ENCODE measurements at regions not wholly inside any gene's neighbourhood (a gene's known extent, or its start where the extent isn't known, plus 50 kb on each side); places are given as distances from the start of the nearest gene placed in this dataset.

- no peak overlapping the region for H3K27ac ChIP-seq
- TF ChIP-seq CTCF (conservative IDR thresholded peaks at IDR 0.05): no peak
These were observed 853.5 kb upstream of the TMPRSS15 start for GRCh38 chr21:19256934-19257660.

GRCh38 chr21:19261731-19262376 lies 858.3 kb upstream of the TMPRSS15 start:
- no peak overlapping the region for H3K27ac ChIP-seq
- no peak for TF ChIP-seq CTCF (conservative IDR thresholded peaks at IDR 0.05)

- TF ChIP-seq CTCF (conservative IDR thresholded peaks at IDR 0.05): no peak
- H3K27ac ChIP-seq: no peak overlapping the region
These were observed 863.1 kb upstream of the TMPRSS15 start for GRCh38 chr21:19266636-19267035.

GRCh38 chr21:19268686-19269085 lies 865.1 kb upstream of the TMPRSS15 start:
- no peak for TF ChIP-seq CTCF (conservative IDR thresholded peaks at IDR 0.05)

GRCh38 chr21:19275065-19275464 lies 871.5 kb upstream of the TMPRSS15 start:
- no peak overlapping the region for H3K27ac ChIP-seq
- TF ChIP-seq CTCF (conservative IDR thresholded peaks at IDR 0.05): no peak

More at GRCh38 chr21:19268686-19269085, 865.1 kb upstream of the TMPRSS15 start:
- no peak overlapping the region for H3K27ac ChIP-seq

GRCh38 chr21:19276665-19277064 lies 873.1 kb upstream of the TMPRSS15 start:
- H3K27ac ChIP-seq: no peak overlapping the region
- no peak for TF ChIP-seq CTCF (conservative IDR thresholded peaks at IDR 0.05)

GRCh38 chr21:19286876-19287275 lies 883.3 kb upstream of the TMPRSS15 start:
- TF ChIP-seq CTCF (conservative IDR thresholded peaks at IDR 0.05): no peak
- H3K27ac ChIP-seq: no peak overlapping the region

Measured in VCaP (cell line).